SU-DHL-6 (cell line): ENCODE measurements at regions not wholly inside any gene's neighbourhood (a gene's known extent, or its start where the extent isn't known, plus 50 kb on each side); places are given as distances from the start of the nearest gene placed in this dataset.

Experiments
- CTCF ChIP-seq: fragments of 200-600 bp; sonication (generic); IDR thresholded peaks from one replicate; pipeline ENCODE4 v1.5.1; 2017; ENCODE audit warnings: antibody characterized with exemption, mild to moderate bottlenecking, low read length, moderate library complexity; ENCODE audit not compliant: insufficient read depth, poor library complexity, severe bottlenecking
- EZH2phosphoT487 ChIP-seq: fragments of 200-600 bp; sonication (generic), shearing (Covaris generic); conservative IDR thresholded peaks from 2 replicates; pipeline ENCODE4 v1.6.1; 2018; ENCODE audit warnings: mild to moderate bottlenecking, antibody characterized with exemption, low read length, moderate library complexity, mixed read lengths

GRCh38 chr5:92051741-92052140 is 668.6 kb upstream of the ARRDC3 start:
- TF ChIP-seq CTCF: no peak
- TF ChIP-seq EZH2phosphoT487: no peak
